Neural progenitor cell (in vitro differentiated cells): ENCODE measurements at regions not wholly inside any gene's neighbourhood (a gene's known extent, or its start where the extent isn't known, plus 50 kb on each side); places are given as distances from the start of the nearest gene placed in this dataset.

Source experiments
- EZH2 ChIP-seq: fragments of 200-600 bp; sonication (generic); IDR thresholded peaks from 2 replicates; pipeline ENCODE4 v1.6.1; 2017; ENCODE audit warnings: antibody characterized with exemption, mild to moderate bottlenecking, moderate library complexity
- EZH2phosphoT487 ChIP-seq: fragments of 200-600 bp; sonication (generic); IDR thresholded peaks from 2 replicates; pipeline ENCODE4 v1.6.1; 2017; ENCODE audit warnings: antibody characterized with exemption
- TF ChIP-seq, protein P1 (sequence below): fragments of 200-600 bp; sonication (generic); IDR thresholded peaks from 2 replicates; pipeline ENCODE4 v1.5.1; 2017; ENCODE audit warnings: antibody characterized with exemption, mild to moderate bottlenecking

DNA sequence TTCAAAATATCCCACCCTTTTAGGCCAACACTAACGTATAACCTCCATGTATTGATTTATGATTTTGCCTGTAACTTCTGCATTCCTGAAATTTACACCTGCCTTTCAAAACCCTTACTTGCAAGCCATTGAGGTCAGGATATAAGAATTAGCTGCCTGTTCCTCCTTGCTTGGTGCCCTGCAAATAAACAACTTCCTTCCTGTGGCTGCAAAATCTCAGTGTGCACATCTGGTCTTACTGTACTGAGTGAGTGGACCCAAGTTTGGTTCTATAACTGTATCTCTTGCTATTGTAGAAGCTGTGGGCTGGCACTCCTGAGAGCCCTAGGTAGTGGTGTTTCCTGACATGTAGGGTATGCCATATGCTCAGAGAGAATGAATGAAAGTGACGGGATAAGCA, 191.1 kb upstream of the RASGRP1 start:
- TF ChIP-seq, protein P1, sequence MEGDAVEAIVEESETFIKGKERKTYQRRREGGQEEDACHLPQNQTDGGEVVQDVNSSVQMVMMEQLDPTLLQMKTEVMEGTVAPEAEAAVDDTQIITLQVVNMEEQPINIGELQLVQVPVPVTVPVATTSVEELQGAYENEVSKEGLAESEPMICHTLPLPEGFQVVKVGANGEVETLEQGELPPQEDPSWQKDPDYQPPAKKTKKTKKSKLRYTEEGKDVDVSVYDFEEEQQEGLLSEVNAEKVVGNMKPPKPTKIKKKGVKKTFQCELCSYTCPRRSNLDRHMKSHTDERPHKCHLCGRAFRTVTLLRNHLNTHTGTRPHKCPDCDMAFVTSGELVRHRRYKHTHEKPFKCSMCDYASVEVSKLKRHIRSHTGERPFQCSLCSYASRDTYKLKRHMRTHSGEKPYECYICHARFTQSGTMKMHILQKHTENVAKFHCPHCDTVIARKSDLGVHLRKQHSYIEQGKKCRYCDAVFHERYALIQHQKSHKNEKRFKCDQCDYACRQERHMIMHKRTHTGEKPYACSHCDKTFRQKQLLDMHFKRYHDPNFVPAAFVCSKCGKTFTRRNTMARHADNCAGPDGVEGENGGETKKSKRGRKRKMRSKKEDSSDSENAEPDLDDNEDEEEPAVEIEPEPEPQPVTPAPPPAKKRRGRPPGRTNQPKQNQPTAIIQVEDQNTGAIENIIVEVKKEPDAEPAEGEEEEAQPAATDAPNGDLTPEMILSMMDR = no peak
- TF ChIP-seq EZH2phosphoT487 (no peak), EZH2 (no peak)
